Mesothelial cell of epicardium (in vitro differentiated cells): ENCODE measurements at regions not wholly inside any gene's neighbourhood (a gene's known extent, or its start where the extent isn't known, plus 50 kb on each side); places are given as distances from the start of the nearest gene placed in this dataset.
"Not testable (repeated sequence)": the region's sequence is repeated elsewhere in the genome, so short reads cannot be mapped to it uniquely, and the experiment has no call there.

Experiments used
- DNase-seq, 2 experiments: peaks; one replicate each; pipeline ENCODE4 v3.0.0; 2021; ENCODE audit warnings: low spot score in 2 of 2; ENCODE audit not compliant: unreplicated experiment in 2 of 2
- H3K27ac Mint-ChIP-seq: 2 replicates; pipeline ENCODE4 v1.8.0; 2021; ENCODE audit warnings: mixed read lengths
- H3K27me3 Mint-ChIP-seq: 2 replicates; pipeline ENCODE4 v1.8.0; 2021; ENCODE audit warnings: low read depth, mixed read lengths
- H3K36me3 Mint-ChIP-seq: 2 replicates; pipeline ENCODE4 v1.8.0; 2021; ENCODE audit warnings: mixed read lengths
- H3K4me1 Mint-ChIP-seq: 2 replicates; pipeline ENCODE4 v1.8.0; 2021; ENCODE audit warnings: mixed read lengths
- H3K4me3 Mint-ChIP-seq: 2 replicates; pipeline ENCODE4 v1.8.0; 2021; ENCODE audit warnings: mild to moderate bottlenecking, moderate library complexity, mixed read lengths
- H3K9me3 Mint-ChIP-seq: 2 replicates; pipeline ENCODE4 v1.8.0; 2021; ENCODE audit warnings: mixed read lengths
- CTCF ChIP-seq: fragments of 200-600 bp; sonication (generic); IDR thresholded peaks from one replicate; pipeline ENCODE4 v1.5.0; 2021; ENCODE audit warnings: antibody characterized with exemption; ENCODE audit not compliant: unreplicated experiment

GRCh38 chr2:53210538-53210937, 557.1 kb upstream of the CHAC2 start:
- TF ChIP-seq CTCF = no peak

GRCh38 chr2:53209679-53210458, 557.7 kb upstream of the CHAC2 start:
- Mint-ChIP-seq H3K4me1 (peaks cover 6% of the 10 kb centered on the region), H3K9me3 (peaks cover 8% of the 10 kb centered on the region), H3K27ac (no peak overlapping the region), H3K36me3 (peaks cover 7% of the 10 kb centered on the region), H3K27me3 (no peaks in the 10 kb centered on the region), H3K4me3 (no peak overlapping the region)
- DNase-seq = no peak
- no peak for TF ChIP-seq CTCF

More at GRCh38 chr2:53210538-53210937, 557.1 kb upstream of the CHAC2 start:
- Mint-ChIP-seq H3K27me3 (no peaks in the 10 kb centered on the region), H3K9me3 (peaks cover 14% of the 10 kb centered on the region), H3K36me3 (peaks cover 7% of the 10 kb centered on the region), H3K4me3 (no peak overlapping the region), H3K4me1 (peaks cover 6% of the 10 kb centered on the region), H3K27ac (no peak overlapping the region)
- DNase-seq = no peak

GRCh38 chr2:53208815-53209214, 558.8 kb upstream of the CHAC2 start:
- Mint-ChIP-seq H3K4me3 (no peak overlapping the region), H3K27ac (no peak overlapping the region), H3K36me3 (no peaks in the 10 kb centered on the region), H3K9me3 (no peaks in the 10 kb centered on the region), H3K27me3 (peaks cover under 1% of the 10 kb centered on the region), H3K4me1 (peaks cover 6% of the 10 kb centered on the region)
- no peak for TF ChIP-seq CTCF
- no peak for DNase-seq

- Mint-ChIP-seq H3K27ac (peak overlapping the region; percentile 5), H3K4me1 (peaks cover 13% of the 10 kb centered on the region), H3K27me3 (peaks cover 10% of the 10 kb centered on the region)
- H3K4me3 Mint-ChIP-seq, DNase-seq, H3K36me3 Mint-ChIP-seq, H3K9me3 Mint-ChIP-seq: not testable (repeated sequence)
These were observed 561.4 kb upstream of the CHAC2 start for GRCh38 chr2:53206226-53206625.

GRCh38 chr2:53202063-53202462, 565.5 kb upstream of the CHAC2 start:
- TF ChIP-seq CTCF = no peak
- Mint-ChIP-seq H3K4me3 (no peak overlapping the region), H3K9me3 (no peaks in the 10 kb centered on the region), H3K36me3 (no peaks in the 10 kb centered on the region), H3K27ac (no peak overlapping the region), H3K27me3 (peaks cover 10% of the 10 kb centered on the region), H3K4me1 (peaks cover 13% of the 10 kb centered on the region)
- DNase-seq = no peak

GRCh38 chr2:53200072-53200471, 567.5 kb upstream of the CHAC2 start:
- H3K9me3 Mint-ChIP-seq = peaks cover 3% of the 10 kb centered on the region
- peaks cover 9% of the 10 kb centered on the region for H3K4me1 Mint-ChIP-seq
- H3K4me3 Mint-ChIP-seq = no peak overlapping the region
- DNase-seq = no peak
- peaks cover 10% of the 10 kb centered on the region for H3K27me3 Mint-ChIP-seq
- no peak for TF ChIP-seq CTCF
- no peaks in the 10 kb centered on the region for H3K36me3 Mint-ChIP-seq
- no peak overlapping the region for H3K27ac Mint-ChIP-seq
